NCI-H345 treated with DMSO at 0.1 percent for 48 hours (cell line): ENCODE measurements at regions not wholly inside any gene's neighbourhood (a gene's known extent, or its start where the extent isn't known, plus 50 kb on each side); places are given as distances from the start of the nearest gene placed in this dataset.

Experiments used
- DNase-seq: peaks from one replicate; lab custom pipeline; 2025; ENCODE audit not compliant: unreplicated experiment; lab: John Stamatoyannopoulos, UW

DNA sequence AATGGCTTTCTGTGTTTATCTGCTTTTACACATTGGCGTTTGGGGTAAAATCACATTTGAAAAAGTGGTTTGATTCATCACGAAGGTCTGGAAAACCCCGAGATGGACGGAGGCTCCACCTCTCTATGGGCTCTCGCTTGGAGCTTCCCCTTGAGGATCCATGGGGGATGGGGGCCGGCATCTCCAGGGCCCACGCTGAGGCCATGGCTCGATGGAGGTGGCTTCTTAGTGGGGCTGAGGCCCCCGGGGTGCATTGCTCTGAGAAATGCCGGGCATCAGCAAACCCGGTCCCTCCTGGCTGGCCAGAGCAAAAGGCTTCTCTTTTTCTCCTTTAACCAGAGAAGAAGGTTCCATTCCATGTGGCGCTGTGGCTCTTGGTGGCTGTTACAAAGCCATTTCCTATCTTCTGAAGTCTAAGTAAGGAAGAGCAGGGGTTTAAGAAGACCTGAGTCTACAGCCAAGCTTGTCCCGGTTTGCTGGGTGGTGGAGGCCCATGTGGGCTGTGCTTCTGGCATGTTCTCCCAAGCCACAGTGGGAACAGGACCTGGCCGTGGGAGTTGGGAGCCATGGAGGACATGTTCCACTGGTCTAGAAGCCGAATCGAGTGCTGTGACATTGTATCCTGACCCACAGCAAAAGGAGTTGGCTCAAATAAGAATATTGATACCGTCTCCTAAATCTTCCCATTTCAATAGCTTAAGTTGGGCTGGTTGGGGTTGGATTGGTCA lies 243.5 kb upstream of the PITRM1 start:
- DNase-seq = no peak

DNA sequence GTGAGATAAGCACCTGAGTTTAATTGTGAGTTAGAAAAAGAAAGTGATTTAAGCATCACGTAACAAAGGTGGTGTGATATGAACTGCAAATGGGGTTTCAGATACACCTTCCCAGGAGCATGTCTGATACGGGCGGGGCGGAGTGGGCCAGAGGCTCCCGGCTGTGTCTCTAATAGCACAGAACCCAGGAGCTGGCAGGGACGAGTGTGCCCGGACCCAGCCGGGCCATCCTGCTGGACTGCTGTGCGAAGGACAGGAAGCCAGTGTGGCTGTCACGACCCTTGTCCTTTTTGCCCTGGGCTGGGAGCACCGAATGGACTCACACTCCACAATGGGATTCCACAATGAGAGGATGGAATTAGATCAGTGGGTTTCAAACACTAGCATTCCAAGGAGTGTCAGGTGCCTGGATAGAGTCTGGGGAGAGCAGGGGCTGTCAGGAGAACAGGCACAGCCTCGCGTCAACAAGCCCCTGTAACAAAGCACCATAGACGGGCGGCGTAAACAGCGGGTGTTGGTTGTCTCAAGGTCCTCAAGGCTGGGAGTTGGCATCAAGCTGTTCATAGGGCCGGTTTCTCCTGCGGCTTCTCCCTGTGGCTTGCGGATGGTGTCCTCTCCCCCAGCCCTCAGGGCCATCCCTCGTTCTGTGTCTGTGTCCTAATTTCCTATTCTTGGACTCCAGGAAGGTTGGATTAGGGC lies 242.6 kb upstream of the PITRM1 start:
- no peak for DNase-seq

DNA sequence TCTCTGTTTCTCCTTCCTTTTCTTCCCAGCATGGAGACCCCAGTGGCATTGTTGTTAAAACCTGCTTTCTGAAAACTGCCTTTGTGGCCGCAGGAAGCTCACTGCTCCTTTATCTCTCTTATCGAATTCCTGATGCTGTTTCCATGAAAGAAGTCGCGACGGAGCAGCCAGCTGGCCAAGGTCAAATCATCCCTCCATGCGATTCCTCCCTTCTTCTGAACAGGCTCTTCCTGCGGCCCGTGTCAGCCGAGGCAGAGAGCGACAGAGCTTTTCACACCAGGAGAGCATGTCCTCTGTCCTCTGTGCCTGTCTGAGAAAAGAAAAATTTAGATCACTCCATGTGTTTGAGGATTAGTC lies 242.1 kb upstream of the PITRM1 start:
- no peak for DNase-seq

DNA sequence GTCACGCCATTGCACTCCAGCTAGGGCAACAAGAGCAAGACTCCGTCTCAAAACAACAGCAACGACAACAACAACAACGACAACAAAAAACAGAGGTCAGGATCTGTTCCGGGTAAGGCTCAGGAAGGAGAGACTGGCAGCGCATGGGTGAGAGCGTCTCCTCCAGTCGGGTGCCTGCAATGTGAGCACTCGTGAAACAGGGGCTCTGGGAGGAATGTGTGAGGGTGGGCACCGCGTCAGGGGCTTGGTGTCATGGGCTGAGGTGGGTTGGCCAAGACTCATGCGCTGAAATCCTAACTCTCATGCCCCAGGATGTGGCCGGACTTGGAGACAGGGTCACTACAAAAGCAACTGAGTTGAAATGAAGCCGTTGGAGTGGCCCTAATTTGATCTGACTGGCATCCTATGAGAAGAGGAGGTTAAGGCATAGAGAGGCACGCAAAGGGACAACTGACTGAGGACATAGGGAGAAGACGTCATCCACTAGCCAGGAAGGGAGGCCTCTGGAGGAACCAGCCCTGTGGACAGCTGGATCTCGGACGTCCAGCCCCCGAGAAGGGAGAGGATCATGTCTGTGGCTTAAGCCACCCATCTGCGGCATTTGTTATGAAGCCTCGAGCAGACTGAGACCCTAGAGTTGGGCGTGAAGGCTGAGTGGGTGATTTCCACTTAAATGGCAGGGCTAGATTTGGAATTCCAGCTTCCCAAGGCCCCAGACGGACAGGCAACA lies 241.5 kb upstream of the PITRM1 start:
- no peak for DNase-seq

DNA sequence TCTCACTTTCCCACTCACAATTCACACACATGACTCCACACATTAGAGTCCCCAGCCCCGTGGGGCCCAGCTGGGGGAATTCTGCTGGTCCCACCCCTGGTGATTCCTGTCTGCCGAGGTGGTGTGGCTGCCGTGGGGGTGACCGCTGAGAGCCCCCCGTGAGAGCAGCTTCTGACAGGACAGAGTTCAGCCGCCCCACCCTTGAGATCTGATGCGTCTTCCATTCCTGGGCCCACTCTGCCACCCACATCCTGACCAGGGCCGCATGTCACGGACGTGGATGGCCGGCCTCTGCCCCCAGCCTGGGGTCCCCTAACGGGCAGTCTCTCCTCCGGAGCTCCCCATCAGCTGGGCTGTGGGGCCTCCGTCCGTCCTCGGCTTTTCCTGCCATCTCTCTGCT lies 240.1 kb upstream of the PITRM1 start:
- DNase-seq = no peak

DNA sequence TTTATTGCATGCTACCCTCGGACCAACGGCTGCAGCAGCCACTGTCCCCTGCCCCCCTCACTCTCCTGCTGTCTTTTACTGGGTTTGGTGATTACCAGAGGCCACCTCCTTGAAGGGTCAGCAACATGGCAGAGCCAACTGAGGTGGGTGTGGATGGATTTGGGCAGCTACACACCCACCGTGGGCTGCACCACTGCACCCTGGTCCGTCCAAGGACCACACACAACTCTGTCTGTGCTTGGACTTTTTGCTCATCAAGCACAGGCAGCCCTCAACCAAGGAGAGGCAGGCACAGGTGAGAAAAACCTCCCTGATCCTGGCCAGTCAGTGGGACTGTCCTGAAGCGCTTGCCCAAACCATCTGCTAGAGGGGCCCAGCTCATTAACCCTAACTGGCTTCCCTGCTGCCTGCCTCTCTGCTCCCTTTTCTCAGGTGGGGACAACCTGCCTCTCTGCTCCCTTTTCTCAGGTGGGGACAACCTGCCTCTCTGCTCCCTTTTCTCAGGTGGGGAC lies 239.5 kb upstream of the PITRM1 start:
- DNase-seq = no peak

DNA sequence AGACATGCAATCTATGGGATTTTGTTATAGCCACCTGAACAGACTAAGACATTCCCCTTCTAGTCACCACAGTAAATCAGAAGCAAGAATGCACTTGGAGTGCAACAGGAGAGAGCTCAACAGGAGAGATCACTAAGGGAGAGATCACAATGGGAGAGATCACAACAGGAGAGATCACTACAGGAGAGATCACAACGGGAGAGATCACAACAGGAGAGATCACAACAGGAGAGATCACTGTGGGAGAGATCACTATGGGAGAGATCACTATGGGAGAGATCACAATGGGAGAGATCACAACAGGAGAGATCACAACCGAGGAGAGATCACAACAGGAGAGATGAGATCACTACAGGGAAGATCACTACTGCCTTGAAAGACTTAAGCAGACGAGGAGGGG lies 238.5 kb upstream of the PITRM1 start:
- no peak for DNase-seq

DNA sequence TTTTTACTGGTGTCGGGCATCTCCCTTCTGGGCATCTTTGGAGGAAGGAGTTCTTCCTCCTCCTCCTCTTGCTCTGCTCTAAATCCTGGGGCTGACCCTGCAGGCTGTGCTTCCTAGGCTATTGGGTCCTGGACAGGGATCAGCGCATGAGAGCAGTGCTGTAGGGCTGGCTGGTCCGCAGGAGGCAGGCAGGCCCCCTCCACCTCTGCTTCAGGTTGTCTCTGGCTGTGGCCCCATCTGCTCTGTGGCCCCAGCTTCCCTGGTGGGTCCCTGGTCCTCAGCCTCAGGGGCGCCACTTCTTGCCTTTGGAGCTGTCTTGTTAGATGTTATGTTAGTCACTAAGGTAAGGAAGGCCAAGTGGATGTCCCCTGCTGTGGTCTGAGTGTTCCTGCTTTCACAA lies 237.3 kb upstream of the PITRM1 start:
- no peak for DNase-seq

DNA sequence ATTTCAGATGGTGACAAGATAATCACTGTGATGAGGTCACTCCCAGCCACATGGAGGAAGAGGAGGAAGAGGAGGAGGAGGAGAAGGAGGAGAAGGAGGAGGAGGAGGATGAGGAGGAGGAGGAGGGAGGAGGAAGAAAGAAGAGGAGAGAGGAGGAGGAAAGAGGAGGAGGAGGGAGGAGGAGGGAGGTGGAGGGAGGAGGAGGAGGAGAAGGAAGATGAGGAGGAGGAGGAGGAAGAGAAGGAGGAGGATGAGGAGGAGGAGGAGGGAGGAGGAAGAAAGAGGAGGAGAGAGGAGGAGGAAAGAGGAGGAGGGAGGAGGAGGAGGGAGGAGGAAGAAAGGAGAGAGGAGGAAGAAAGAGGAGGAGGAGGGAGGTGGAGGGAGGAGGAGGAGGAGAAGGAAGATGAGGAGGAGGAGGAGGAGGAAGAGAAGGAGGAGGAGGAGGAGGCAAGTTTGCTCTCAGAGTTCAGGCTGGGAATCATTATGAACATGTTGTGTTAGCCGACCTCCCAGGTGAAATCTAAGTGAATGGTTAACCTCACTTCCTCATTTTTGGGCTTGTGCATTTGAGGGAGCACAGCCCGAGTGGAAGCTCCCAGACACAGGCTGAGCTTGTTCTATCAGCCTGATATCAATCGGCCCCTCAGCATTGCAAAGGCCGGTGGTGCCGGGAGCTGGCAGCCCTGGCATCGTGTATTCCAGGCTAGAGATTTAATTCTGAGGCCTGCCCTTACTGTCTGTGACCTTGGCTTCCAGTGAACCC lies 236.2 kb upstream of the PITRM1 start:
- no peak for DNase-seq

DNA sequence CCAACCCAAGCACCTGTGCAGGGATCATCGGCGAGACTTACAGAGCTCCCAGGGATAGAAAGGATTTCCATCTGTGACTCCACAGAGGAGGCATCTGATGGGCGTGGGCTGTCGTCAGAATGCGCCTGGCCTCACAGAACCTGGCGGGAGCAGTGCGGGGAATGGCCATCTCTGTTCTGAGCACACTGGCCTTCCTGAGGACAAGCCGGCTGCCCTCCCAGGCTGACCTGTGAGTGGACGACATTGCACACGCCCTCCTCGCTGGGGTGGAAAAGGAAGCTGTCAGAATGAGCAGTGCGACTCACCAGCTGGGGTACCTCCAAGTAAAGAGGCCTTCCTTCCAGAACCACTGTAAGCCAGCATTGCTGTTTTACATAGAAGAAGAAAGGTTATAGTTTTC lies 234.6 kb upstream of the PITRM1 start:
- no peak for DNase-seq

DNA sequence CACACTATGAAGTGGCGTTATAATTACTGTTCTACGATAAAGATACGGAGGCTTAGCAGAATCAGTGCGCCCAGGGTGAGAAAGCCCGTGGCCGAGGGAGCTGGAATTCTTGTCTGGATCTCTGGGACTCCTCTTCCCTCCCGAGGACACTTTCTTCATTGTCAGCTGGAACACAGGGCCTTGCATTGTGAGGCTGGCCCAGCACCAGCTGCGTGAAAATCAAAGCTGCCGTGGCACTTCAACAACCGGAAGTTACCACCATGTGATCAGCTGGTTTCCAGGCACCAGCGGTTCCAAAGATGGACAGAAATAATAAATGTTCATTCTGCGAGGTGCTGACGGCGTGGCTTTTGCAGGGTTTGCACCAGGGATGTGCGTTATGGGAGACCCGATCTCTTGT lies 234.0 kb upstream of the PITRM1 start:
- DNase-seq = no peak

DNA sequence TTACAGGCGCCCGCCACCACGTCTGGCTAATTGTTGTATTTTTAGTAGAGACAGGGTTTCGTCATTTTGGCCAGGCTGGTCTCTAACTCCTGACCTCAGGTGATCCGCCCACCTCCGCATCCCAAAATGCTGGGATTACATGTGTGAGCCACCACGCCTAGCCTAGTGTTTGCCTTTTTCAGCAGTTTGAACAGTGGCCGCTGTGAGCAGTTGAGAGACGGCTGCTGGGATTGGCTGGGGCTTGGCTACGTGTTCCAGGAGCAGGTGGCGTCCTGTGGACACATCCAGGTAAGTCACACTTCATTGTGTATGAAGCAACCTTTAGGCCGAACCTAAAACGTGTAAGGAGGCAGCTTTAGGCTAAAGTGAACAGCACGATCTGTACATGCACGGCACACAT lies 231.8 kb upstream of the PITRM1 start:
- no peak for DNase-seq

DNA sequence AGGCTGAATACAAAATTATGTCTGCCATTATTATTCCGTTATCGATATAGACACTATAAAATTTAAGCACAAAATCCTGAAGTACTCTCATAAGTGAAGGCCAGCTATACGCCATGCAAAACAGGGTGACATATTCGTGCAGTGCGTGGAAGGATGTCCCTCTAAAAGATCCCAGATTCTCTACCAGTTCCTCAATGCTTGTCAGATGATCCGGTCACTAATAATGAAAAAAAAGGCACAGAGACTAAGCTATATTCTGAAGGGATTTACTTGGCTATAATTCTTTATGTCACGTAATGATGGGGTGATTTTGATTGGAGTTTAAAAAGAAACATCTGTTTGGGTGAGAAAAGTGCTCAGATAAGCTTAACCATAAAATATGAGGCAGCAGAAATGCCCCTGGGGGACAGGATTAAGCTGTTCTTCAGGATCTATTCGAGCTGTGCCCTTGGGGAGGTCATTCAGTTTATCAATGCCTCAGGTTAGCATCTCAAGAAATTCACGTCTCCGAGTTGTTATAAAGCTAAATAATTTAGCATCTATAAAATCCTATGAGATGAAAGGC lies 229.7 kb upstream of the PITRM1 start:
- DNase-seq = no peak

DNA sequence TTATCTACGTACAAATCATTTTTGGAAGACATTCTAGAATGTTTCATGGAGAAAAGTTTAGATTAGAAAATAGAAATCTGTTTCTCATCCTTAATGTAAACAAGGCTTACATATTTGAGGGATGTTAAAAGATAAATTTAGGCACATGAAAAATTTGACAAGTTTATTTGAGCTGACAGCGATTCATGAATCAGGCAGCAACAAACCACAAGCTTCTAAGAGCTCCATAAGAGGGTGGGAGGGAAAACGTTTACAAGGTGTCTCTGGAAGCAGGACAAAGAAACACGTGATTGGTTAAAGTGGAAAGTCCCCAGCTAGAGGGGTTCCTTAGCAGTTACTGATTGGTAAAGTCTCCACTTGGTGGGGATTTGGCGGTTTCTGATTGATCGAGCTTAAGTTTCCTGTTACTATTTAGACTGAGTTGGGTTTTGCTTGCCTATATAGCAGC lies 228.9 kb upstream of the PITRM1 start:
- DNase-seq = no peak

DNA sequence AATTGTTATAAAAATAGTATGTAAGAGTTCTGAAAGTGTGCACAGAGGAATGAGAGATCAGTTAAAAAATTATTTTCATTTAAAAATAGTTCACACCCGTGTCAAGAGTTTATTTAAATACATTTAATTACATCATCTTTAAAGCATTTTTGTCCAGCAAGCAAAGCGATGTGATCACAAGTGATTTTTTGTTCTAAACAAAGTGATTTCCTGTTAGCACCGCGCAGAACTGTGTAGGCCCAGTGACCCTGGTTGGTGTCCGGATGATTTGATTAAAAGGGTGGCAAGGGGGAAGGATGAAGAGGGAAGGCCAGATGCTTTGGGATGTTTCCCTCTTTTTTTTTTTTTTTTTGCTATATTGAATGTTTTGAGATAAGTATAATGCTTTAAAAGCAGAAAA lies 227.8 kb upstream of the PITRM1 start:
- DNase-seq = no peak

DNA sequence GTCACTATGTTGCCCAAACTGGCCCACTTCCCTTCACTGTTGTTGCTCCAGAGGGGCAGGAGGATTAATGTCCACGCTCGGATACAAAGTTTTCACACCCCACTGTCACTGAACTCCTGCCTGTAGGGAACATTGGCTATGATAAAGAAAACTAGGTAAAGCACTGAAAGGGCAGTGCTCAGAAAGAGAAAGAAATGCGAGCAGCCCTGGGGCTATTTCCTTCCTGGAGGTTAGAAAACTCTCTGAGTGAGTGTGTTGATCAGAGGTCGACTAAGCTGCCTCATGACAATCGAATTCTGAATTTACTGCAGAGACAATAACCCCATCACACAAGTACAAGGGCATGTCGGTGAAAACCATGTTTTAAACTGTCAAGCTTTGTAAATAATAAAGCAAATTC lies 227.2 kb upstream of the PITRM1 start:
- DNase-seq = no peak

DNA sequence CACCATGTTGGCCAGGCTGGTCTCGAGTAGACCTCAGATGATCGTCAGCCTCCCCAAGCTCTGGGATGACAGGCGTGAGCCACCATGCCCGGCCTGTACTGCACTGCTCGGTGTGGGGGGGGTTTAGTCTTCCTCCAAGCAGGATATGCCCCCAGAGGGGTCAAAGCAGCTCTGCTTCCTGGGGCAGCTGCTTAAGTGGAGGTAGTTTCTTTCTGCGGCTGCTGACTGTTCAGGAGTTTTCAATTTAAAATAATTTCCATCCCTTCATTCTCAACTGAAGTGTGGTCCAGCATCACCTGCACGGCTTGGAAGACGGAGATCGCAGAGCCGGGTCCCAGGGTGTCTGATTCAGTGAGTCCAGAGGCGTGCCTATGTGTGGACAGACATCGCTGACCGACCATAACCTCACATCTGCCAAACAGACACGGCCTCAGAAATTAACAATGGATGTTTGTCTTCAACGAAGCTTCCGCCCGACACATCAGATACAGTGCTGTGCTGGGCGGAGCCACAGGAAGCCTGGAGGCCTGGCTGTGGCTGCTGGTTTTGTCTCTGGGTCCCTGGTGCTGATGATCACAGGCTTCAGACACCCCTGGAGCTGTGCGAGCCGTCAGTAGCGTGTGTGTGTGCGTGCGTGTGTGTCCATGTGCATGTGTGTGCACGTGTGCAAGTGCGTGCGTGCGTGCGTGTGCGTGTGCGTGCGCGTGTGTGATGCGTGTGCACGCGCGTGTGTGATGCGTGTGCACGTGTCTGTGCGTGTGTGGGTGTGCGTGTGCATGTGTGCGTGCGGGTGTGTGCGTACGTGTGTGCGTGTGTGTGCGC lies 226.5 kb upstream of the PITRM1 start:
- no peak for DNase-seq

DNA sequence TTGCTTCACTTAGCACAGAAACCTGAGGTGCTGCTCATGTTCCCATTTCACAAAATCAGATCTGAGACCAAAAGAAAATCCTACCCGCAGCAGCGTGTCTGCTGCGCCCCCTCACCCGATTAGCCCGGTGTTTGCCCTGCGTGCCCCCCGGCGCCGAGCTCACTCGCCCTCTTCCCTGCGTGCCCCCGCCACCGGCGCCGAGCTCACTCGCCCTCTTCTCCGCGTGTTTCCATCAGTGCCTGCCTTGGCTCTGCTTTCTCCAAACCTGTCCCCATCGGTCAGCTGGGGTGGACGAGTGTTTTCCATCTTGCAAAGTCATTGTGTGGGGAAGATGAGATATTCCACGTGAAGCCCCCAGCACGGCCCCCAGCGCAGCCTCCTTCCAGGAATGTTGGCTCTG lies 225.3 kb upstream of the PITRM1 start:
- no peak for DNase-seq

DNA sequence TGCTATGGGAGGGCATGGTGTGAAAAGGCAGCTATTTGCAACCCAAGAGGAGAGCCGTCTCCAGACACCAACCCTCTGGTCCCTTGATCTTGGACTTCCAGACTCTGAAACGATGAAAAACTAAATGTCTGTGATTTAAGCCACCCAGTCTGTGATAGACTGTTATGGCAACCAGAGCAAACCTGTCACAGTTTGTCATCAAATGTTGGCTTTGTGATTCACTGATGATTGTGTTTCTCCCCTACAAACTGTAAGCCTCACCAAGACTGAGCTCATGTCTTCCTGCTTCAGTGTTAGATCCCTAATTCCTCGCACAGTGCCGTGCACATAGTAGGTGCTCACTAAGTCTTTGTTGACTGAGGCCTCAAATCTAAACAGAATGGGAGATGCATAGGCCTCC lies 224.6 kb upstream of the PITRM1 start:
- no peak for DNase-seq

DNA sequence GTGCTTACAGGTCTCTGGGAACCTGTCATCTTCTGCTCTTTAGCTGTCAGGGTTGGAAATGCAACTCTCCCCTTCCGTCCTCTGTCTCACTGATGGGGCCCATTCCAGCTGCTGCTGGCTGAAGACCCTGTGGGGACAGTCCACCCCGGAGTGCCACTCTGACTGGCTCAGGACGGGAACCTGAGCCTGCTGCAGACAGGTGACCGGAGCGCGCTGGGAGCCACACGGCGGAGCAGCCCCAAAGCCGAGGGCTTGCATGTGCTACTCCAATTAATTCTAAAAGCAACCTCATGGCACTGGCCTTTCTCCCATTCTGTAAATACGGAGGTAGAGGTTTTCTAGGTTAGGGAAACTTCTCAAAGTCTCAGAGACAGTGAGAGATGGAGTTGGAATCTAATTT lies 223.5 kb upstream of the PITRM1 start:
- peak; percentile 1 for DNase-seq
